Fibroblast of lung (primary cell): ENCODE measurements at regions not wholly inside any gene's neighbourhood (a gene's known extent, or its start where the extent isn't known, plus 50 kb on each side); places are given as distances from the start of the nearest gene placed in this dataset.

ENCODE experiments used
- EZH2 ChIP-seq: IDR thresholded peaks from 2 replicates; pipeline ENCODE4 v1.5.1; 2012; ENCODE audit warnings: low read length, control low read depth, mild to moderate bottlenecking; ENCODE audit errors: missing control alignments
- TF ChIP-seq, protein P1 (sequence below), 2 donors: IDR thresholded peaks in 1 of 2; conservative IDR thresholded peaks in 1 of 2; 1 replicate in 1 of 2; 2 replicates in 1 of 2; pipeline ENCODE4 v1.5.1; 2011 to 2012; ENCODE audit warnings: low read length in 2 of 2, control low read depth in 1 of 2, inconsistent platforms in 1 of 2, low read depth in 1 of 2, mild to moderate bottlenecking in 1 of 2

DNA sequence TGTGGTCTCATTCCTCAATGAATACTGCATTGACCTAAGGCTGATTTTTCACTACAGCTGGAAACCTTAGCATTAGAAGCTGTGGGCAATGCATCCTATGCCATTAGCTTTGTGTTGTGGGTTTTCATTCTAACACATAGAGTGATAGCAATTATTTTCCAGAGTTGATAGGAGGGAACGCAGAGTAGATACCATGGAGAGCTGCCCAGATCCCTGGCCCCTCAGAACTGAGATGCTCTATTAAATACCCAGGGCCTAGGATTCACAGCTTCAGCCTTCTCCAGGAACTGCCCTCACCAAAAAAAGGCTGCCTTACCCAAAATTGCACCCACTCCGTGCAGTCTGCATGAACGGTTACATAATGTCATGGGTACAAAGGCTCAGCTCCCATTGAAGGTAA lies 444.4 kb downstream of the SUCLA2 start:
- TF ChIP-seq, protein P1, sequence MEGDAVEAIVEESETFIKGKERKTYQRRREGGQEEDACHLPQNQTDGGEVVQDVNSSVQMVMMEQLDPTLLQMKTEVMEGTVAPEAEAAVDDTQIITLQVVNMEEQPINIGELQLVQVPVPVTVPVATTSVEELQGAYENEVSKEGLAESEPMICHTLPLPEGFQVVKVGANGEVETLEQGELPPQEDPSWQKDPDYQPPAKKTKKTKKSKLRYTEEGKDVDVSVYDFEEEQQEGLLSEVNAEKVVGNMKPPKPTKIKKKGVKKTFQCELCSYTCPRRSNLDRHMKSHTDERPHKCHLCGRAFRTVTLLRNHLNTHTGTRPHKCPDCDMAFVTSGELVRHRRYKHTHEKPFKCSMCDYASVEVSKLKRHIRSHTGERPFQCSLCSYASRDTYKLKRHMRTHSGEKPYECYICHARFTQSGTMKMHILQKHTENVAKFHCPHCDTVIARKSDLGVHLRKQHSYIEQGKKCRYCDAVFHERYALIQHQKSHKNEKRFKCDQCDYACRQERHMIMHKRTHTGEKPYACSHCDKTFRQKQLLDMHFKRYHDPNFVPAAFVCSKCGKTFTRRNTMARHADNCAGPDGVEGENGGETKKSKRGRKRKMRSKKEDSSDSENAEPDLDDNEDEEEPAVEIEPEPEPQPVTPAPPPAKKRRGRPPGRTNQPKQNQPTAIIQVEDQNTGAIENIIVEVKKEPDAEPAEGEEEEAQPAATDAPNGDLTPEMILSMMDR (conservative IDR thresholded peaks at IDR 0.05 in 1 of 2, IDR thresholded peaks at IDR 0.05 in 1 of 2; ENCODE audit: low read depth in 1 of 2, low read length in 2 of 2), result no peak
- no peak for TF ChIP-seq EZH2
